ENCODE measurements at regions not wholly inside any gene's neighbourhood (a gene's known extent, or its start where the extent isn't known, plus 50 kb on each side); places are given as distances from the start of the nearest gene placed in this dataset.

GRCh38 chrX:113429011-113429410 is 588.4 kb upstream of the AMOT start:
- TF ChIP-seq TCF7 (IDR thresholded peaks at IDR 0.05; ENCODE audit: low read depth) (no peak), STAT6 (CRISPR knock-in tag; IDR thresholded peaks at IDR 0.05; ENCODE audit: borderline replicate concordance) (no peak), CTCF (CRISPR knock-in tag; IDR thresholded peaks at IDR 0.05) (no peak), USF2 (IDR thresholded peaks at IDR 0.05; ENCODE audit: low read depth, low read length) (no peak), USF2 (CRISPR knock-in tag; IDR thresholded peaks at IDR 0.05; ENCODE audit: borderline replicate concordance) (no peak), ZNF432 (CRISPR knock-in tag; IDR thresholded peaks at IDR 0.05; ENCODE audit: borderline replicate concordance) (no peak), ZBTB10 (CRISPR knock-in tag; IDR thresholded peaks at IDR 0.05; ENCODE audit: borderline replicate concordance) (no peak), KAT8 (CRISPR knock-in tag; IDR thresholded peaks at IDR 0.05) (no peak), XRCC5 (optimal IDR thresholded peaks at IDR 0.05; ENCODE audit: low read length) (no peak), YY1 (IDR thresholded peaks at IDR 0.05; ENCODE audit: insufficient read depth, insufficient replicate concordance, low read depth, low read length) (no peak), SMAD9 (CRISPR knock-in tag; IDR thresholded peaks at IDR 0.05) (no peak), RAD21 (CRISPR knock-in tag; IDR thresholded peaks at IDR 0.05) (no peak)
